KOPT-K1 (cell line): ENCODE measurements at regions not wholly inside any gene's neighbourhood (a gene's known extent, or its start where the extent isn't known, plus 50 kb on each side); places are given as distances from the start of the nearest gene placed in this dataset.
A peak's percentile ranks its signal among the peaks of the same experiment; 100 is the strongest.

ENCODE experiments used
- H3K27ac ChIP-seq: fragments of 200-600 bp; sonication (generic); 2 replicates; pipeline ENCODE4 v1.5.1; 2016; ENCODE audit warnings: antibody characterized with exemption, mild to moderate bottlenecking, low read depth, low read length; ENCODE audit not compliant: poor library complexity, severe bottlenecking
- H3K36me3 ChIP-seq: fragments of 200-600 bp; sonication (generic); 2 replicates; pipeline ENCODE4 v1.5.1; 2017; ENCODE audit warnings: antibody characterized with exemption, mild to moderate bottlenecking, low read length, moderate library complexity; ENCODE audit not compliant: insufficient read depth
- H3K9me3 ChIP-seq: fragments of 200-600 bp; sonication (generic); 2 replicates; pipeline ENCODE4 v1.5.1; 2017; ENCODE audit warnings: antibody characterized with exemption, low read length, mild to moderate bottlenecking; ENCODE audit not compliant: insufficient read depth, poor library complexity, severe bottlenecking

- H3K9me3 ChIP-seq: no peaks in the 10 kb centered on the region
- H3K36me3 ChIP-seq: no peaks in the 10 kb centered on the region
Measured at GRCh38 chr5:40052808-40053207, 626.9 kb upstream of the PTGER4 start.

GRCh38 chr5:40046792-40047191 is 622.0 kb upstream of the DAB2 start:
- H3K27ac ChIP-seq: no peak overlapping the region
- no peaks in the 10 kb centered on the region for H3K36me3 ChIP-seq
- peaks cover 3% of the 10 kb centered on the region for H3K9me3 ChIP-seq

More at GRCh38 chr5:40052808-40053207, 626.9 kb upstream of the PTGER4 start:
- H3K27ac ChIP-seq: no peak overlapping the region

GRCh38 chr5:40045429-40045828 is 620.6 kb upstream of the DAB2 start:
- Histone ChIP-seq H3K36me3 (no peaks in the 10 kb centered on the region), H3K9me3 (peaks cover 3% of the 10 kb centered on the region), H3K27ac (no peak overlapping the region)

GRCh38 chr5:40043916-40044315 is 619.1 kb upstream of the DAB2 start:
- peaks cover 3% of the 10 kb centered on the region for H3K9me3 ChIP-seq
- no peak overlapping the region for H3K27ac ChIP-seq
- H3K36me3 ChIP-seq: no peaks in the 10 kb centered on the region

GRCh38 chr5:40041452-40041851 is 616.7 kb upstream of the DAB2 start:
- Histone ChIP-seq H3K36me3 (no peaks in the 10 kb centered on the region), H3K9me3 (no peaks in the 10 kb centered on the region), H3K27ac (no peak overlapping the region)

GRCh38 chr5:40037713-40038112 is 612.9 kb upstream of the DAB2 start:
- Histone ChIP-seq H3K27ac (no peak overlapping the region), H3K36me3 (no peaks in the 10 kb centered on the region), H3K9me3 (no peaks in the 10 kb centered on the region)

- no peaks in the 10 kb centered on the region for H3K9me3 ChIP-seq
- H3K36me3 ChIP-seq: no peaks in the 10 kb centered on the region
- no peak overlapping the region for H3K27ac ChIP-seq
Measured at GRCh38 chr5:40034441-40034840, 609.7 kb upstream of the DAB2 start.

GRCh38 chr5:40033411-40033810 is 608.6 kb upstream of the DAB2 start:
- no peaks in the 10 kb centered on the region for H3K9me3 ChIP-seq
- no peaks in the 10 kb centered on the region for H3K36me3 ChIP-seq
- H3K27ac ChIP-seq: no peak overlapping the region

- Histone ChIP-seq H3K9me3 (no peaks in the 10 kb centered on the region), H3K27ac (peak overlapping the region; percentile 17), H3K36me3 (no peaks in the 10 kb centered on the region)
Measured at GRCh38 chr5:40033009-40033408, 608.2 kb upstream of the DAB2 start.

- Histone ChIP-seq H3K36me3 (no peaks in the 10 kb centered on the region), H3K9me3 (no peaks in the 10 kb centered on the region), H3K27ac (no peak overlapping the region)
Measured at GRCh38 chr5:40030661-40031060, 605.9 kb upstream of the DAB2 start.

GRCh38 chr5:40029711-40030495 is 605.1 kb upstream of the DAB2 start:
- H3K9me3 ChIP-seq: no peaks in the 10 kb centered on the region
- H3K27ac ChIP-seq: no peak overlapping the region
- no peaks in the 10 kb centered on the region for H3K36me3 ChIP-seq

GRCh38 chr5:40027400-40027799 is 602.6 kb upstream of the DAB2 start:
- no peak overlapping the region for H3K27ac ChIP-seq
- H3K36me3 ChIP-seq: no peaks in the 10 kb centered on the region
- H3K9me3 ChIP-seq: no peaks in the 10 kb centered on the region

- Histone ChIP-seq H3K27ac (no peak overlapping the region), H3K36me3 (no peaks in the 10 kb centered on the region), H3K9me3 (peaks cover 3% of the 10 kb centered on the region)
Measured at GRCh38 chr5:40025586-40025985, 600.8 kb upstream of the DAB2 start.

GRCh38 chr5:40022057-40022456 is 597.3 kb upstream of the DAB2 start:
- H3K27ac ChIP-seq: no peak overlapping the region
- no peaks in the 10 kb centered on the region for H3K36me3 ChIP-seq
- H3K9me3 ChIP-seq: peaks cover 11% of the 10 kb centered on the region

- H3K27ac ChIP-seq: no peak overlapping the region
- peaks cover 11% of the 10 kb centered on the region for H3K9me3 ChIP-seq
- H3K36me3 ChIP-seq: no peaks in the 10 kb centered on the region
Measured at GRCh38 chr5:40021007-40021406, 596.2 kb upstream of the DAB2 start.

GRCh38 chr5:40017918-40018317 is 593.1 kb upstream of the DAB2 start:
- Histone ChIP-seq H3K27ac (no peak overlapping the region), H3K36me3 (no peaks in the 10 kb centered on the region), H3K9me3 (peaks cover 11% of the 10 kb centered on the region)
